22Rv1 (cell line): ENCODE measurements at regions not wholly inside any gene's neighbourhood (a gene's known extent, or its start where the extent isn't known, plus 50 kb on each side); places are given as distances from the start of the nearest gene placed in this dataset.

Experiments
- CTCF ChIP-seq: fragments of 450-650 bp; IDR thresholded peaks from 2 replicates; pipeline ENCODE4 v1.5.1; 2017; ENCODE audit warnings: mild to moderate bottlenecking
- ZFX ChIP-seq: fragments of 450-650 bp; IDR thresholded peaks from 2 replicates; pipeline ENCODE4 v1.6.1; 2017; ENCODE audit warnings: antibody characterized with exemption, borderline replicate concordance

- TF ChIP-seq CTCF: no peak
- no peak for TF ChIP-seq ZFX
Measured at GRCh38 chr20:4574356-4574690, 111.9 kb upstream of the PRNP start.
